Heart right ventricle (tissue), 16 donors: ENCODE measurements at regions not wholly inside any gene's neighbourhood (a gene's known extent, or its start where the extent isn't known, plus 50 kb on each side); places are given as distances from the start of the nearest gene placed in this dataset.
"Not testable (repeated sequence)": the region's sequence is repeated elsewhere in the genome, so short reads cannot be mapped to it uniquely, and the experiment has no call there.

ENCODE experiments used
- ATAC-seq, 8 donors: fragments of 200-7000 bp; cut with Tn5 transposase; one replicate each; pipeline ENCODE4 v1.9.1; 2020; ENCODE audit warnings: mild to moderate bottlenecking in 8 of 8, moderate library complexity in 8 of 8, moderate number of reproducible peaks in 1 of 8
- DNase-seq, 2 donors: peaks; one replicate each; pipeline ENCODE4 v3.0.0-alpha.2; 2020
- H3K27ac ChIP-seq, 10 donors: fragments of 200-600 bp; sonication (generic) in 2 of 10; one replicate each; pipeline versions ENCODE4 v1.5.0 to v1.8.0; 2020 to 2022; ENCODE audit warnings: mild to moderate bottlenecking in 3 of 10
- H3K27me3 ChIP-seq, 7 donors: fragments of 200-600 bp; one replicate each; pipeline ENCODE4 v1.8.0; 2021 to 2022; ENCODE audit warnings: mild to moderate bottlenecking in 2 of 7
- H3K36me3 ChIP-seq, 9 donors: fragments of 200-600 bp; sonication (generic) in 1 of 9; one replicate each; pipeline versions ENCODE4 v1.5.0 to v1.8.0; 2020 to 2022; ENCODE audit warnings: mild to moderate bottlenecking in 2 of 9
- H3K4me1 ChIP-seq, 9 donors: fragments of 200-600 bp; sonication (generic) in 1 of 9; one replicate each; pipeline versions ENCODE4 v1.5.0 to v1.8.0; 2020 to 2022; ENCODE audit warnings: mild to moderate bottlenecking in 4 of 9
- H3K4me3 ChIP-seq, 10 donors: fragments of 200-600 bp; sonication (generic) in 2 of 10; one replicate each; pipeline versions ENCODE4 v1.5.0 to v1.8.0; 2020 to 2022; ENCODE audit warnings: mild to moderate bottlenecking in 7 of 10, moderate library complexity in 2 of 10
- H3K9me3 ChIP-seq, 11 donors: fragments of 200-600 bp in 10 of 11; sonication (generic) in 2 of 11; one replicate each; pipeline versions ENCODE4 v1.5.0 to v1.8.0; 2013 to 2022; ENCODE audit warnings: mild to moderate bottlenecking in 2 of 11, control low read depth in 1 of 11, moderate library complexity in 1 of 11
- CTCF ChIP-seq, 9 donors: fragments of 200-600 bp; sonication (generic) in 2 of 9; IDR thresholded peaks; one replicate each; pipeline versions ENCODE4 v1.5.0 to v1.8.0; 2021 to 2022; ENCODE audit warnings: antibody characterized with exemption in 9 of 9, mild to moderate bottlenecking in 5 of 9, moderate library complexity in 1 of 9
- WGBS, 2 donors: extraction: QIAGEN DNeasy Blood & Tissue Kit; methylation state at CpG; one replicate each; pipeline ENCODE4 v1.1.7; 2013; ENCODE audit warnings: inconsistent platforms in 1 of 2; 5-methylcytosine and 5-hydroxymethylcytosine counted together
- intact Hi-C, 10 donors: fragments of 100-400 bp; cut with DNase I; formaldehyde crosslinking; loops; one replicate each; pipeline versions ENCODE4 v1.11.1 to v1.14.2; 2022
- donor health status: Arrhythmogenic right ventricular cardiomyopathy.
- donor health status: ischemic (EF 13 %, LVEDD 7.1; RV severe dilation, severe dysfunction).
- donor health status: healthy with polysubstance abuse.
- donor health status: DM: no; HTN: yes; CAD: no.
- donor health status: DM: no; HTN: no; CAD: no.
- donor health status: ischemic (EF 25% LVEDD 6.9; RV normal size, moderate dysfunction).
- donor health status: ischemic (EF 25% LVEDD 5.7; RV mildly dilated, moderate dysfunction).
- donor health status: healthy.
- donor health status: DM: yes; HTN: yes; CAD: no.
- donor health status: Ischemic cardiomyopathy.
- donor health status: ischemic (EF 35%, LVEDD 5.7; RV mildly dilated, moderate dysfunction).
- donor health status: nonischemic (EF 11% LVEDD 7.7; RV severe dilation, severe dysfunction).
- donor health status: DM: yes; HTN: yes; CAD: no.
- donor health status: PGD.
- donor health status: ischemic (EF 29% LVEDD 5.4; RV normal size, mild dysfunction).
- donor health status: nonischemic (EF 23%, LVEDD 6.1; RV moderate dilation, normal function).

GRCh38 chr14:83184531-83184930, 1650.9 kb upstream of the SEL1L start:
- H3K4me1 ChIP-seq = no peaks in the 10 kb centered on the region
- no peak for TF ChIP-seq CTCF (IDR thresholded peaks at IDR 0.05)
- H3K27me3 ChIP-seq = no peaks in the 10 kb centered on the region
- intact Hi-C loops = loop anchor here in 1 of 10 donors (5.0 kb wide), 1 partner anchor 103 kb away; no protein-coding TSS in a partner anchor
- ATAC-seq = no peak
- no peak for DNase-seq
- H3K27ac ChIP-seq = no peak overlapping the region
- no peak overlapping the region for H3K4me3 ChIP-seq
- no peaks in the 10 kb centered on the region for H3K36me3 ChIP-seq
- WGBS, 2 donors = 89 to 92% methylated on average over 5 of the region's 5 CpGs
- no peaks in the 10 kb centered on the region for H3K9me3 ChIP-seq

- H3K36me3 ChIP-seq, H3K27ac ChIP-seq, H3K27me3 ChIP-seq, DNase-seq, H3K9me3 ChIP-seq, H3K4me1 ChIP-seq, H3K4me3 ChIP-seq, intact Hi-C loops, ATAC-seq: not testable (repeated sequence)
These were observed 1654.7 kb upstream of the SEL1L start for GRCh38 chr14:83188311-83188710.

GRCh38 chr14:83196236-83196635, 1662.6 kb upstream of the SEL1L start:
- H3K36me3 ChIP-seq = no peaks in the 10 kb centered on the region
- H3K4me3 ChIP-seq = no peak overlapping the region
- WGBS, 2 donors = 75 to 76% methylated on average over 1 of the region's 1 CpG
- no peaks in the 10 kb centered on the region for H3K4me1 ChIP-seq
- H3K9me3 ChIP-seq = no peaks in the 10 kb centered on the region
- ATAC-seq (no peak), DNase-seq (no peak)
- H3K27ac ChIP-seq = no peak overlapping the region
- intact Hi-C loops = no loop called here
- no peaks in the 10 kb centered on the region for H3K27me3 ChIP-seq
- no peak for TF ChIP-seq CTCF (IDR thresholded peaks at IDR 0.05)

- intact Hi-C loops = no loop called here
- Histone ChIP-seq H3K27ac (no peak overlapping the region), H3K4me1 (no peaks in the 10 kb centered on the region), H3K36me3 (no peaks in the 10 kb centered on the region), H3K4me3 (no peak overlapping the region), H3K9me3 (no peaks in the 10 kb centered on the region), H3K27me3 (no peaks in the 10 kb centered on the region)
- no peak for TF ChIP-seq CTCF (IDR thresholded peaks at IDR 0.05)
- 61 to 63% methylated on average over 3 of the region's 3 CpGs for WGBS, 2 donors
- DNase-seq (no peak), ATAC-seq (no peak)
These were observed 1663.6 kb upstream of the SEL1L start for GRCh38 chr14:83197271-83197670.

- Histone ChIP-seq H3K4me1 (no peaks in the 10 kb centered on the region), H3K27me3 (no peaks in the 10 kb centered on the region), H3K27ac (no peak overlapping the region), H3K4me3 (no peak overlapping the region), H3K36me3 (no peaks in the 10 kb centered on the region), H3K9me3 (no peaks in the 10 kb centered on the region)
- intact Hi-C loops = no loop called here
- WGBS, 2 donors = 88 to 94% methylated on average over 1 of the region's 1 CpG
- no peak for TF ChIP-seq CTCF (IDR thresholded peaks at IDR 0.05)
- ATAC-seq (no peak), DNase-seq (no peak)
These were observed 1673.9 kb upstream of the SEL1L start for GRCh38 chr14:83207550-83207949.
